HG03558 (cell line): ENCODE measurements at regions not wholly inside any gene's neighbourhood (a gene's known extent, or its start where the extent isn't known, plus 50 kb on each side); places are given as distances from the start of the nearest gene placed in this dataset.

Source experiments
- ATAC-seq: cut with Tn5 transposase; IDR thresholded peaks from one replicate; pipeline ENCODE4 v1.9.1; 2021; ENCODE audit warnings: moderate number of reproducible peaks; ENCODE audit not compliant: unreplicated experiment; ENCODE audit errors: extremely low read depth

GRCh38 chr4:115749404-115749803 is 636.0 kb upstream of the NDST4 start:
- no peak for ATAC-seq

- no peak for ATAC-seq
These were observed 627.4 kb upstream of the NDST4 start for GRCh38 chr4:115740806-115741205.

- no peak for ATAC-seq
These were observed 616.4 kb upstream of the NDST4 start for GRCh38 chr4:115729739-115730266.

GRCh38 chr4:115723621-115724020 is 610.2 kb upstream of the NDST4 start:
- no peak for ATAC-seq

GRCh38 chr4:115720611-115721010 is 607.2 kb upstream of the NDST4 start:
- ATAC-seq, result no peak

GRCh38 chr4:115711575-115711974 is 598.2 kb upstream of the NDST4 start:
- ATAC-seq, result no peak

GRCh38 chr4:115688961-115689360 is 575.5 kb upstream of the NDST4 start:
- ATAC-seq, result no peak

GRCh38 chr4:115687052-115687755 is 573.8 kb upstream of the NDST4 start:
- no peak for ATAC-seq

GRCh38 chr4:115678425-115678941 is 565.1 kb upstream of the NDST4 start:
- no peak for ATAC-seq

GRCh38 chr4:115675719-115676118 is 562.3 kb upstream of the NDST4 start:
- ATAC-seq, result no peak

- no peak for ATAC-seq
These were observed 561.1 kb upstream of the NDST4 start for GRCh38 chr4:115674485-115674884.

GRCh38 chr4:115671581-115671980 is 558.2 kb upstream of the NDST4 start:
- no peak for ATAC-seq

- ATAC-seq, result no peak
These were observed 557.5 kb upstream of the NDST4 start for GRCh38 chr4:115670930-115671329.

- ATAC-seq, result no peak
These were observed 555.0 kb upstream of the NDST4 start for GRCh38 chr4:115668396-115668795.

- no peak for ATAC-seq
These were observed 550.9 kb upstream of the NDST4 start for GRCh38 chr4:115664285-115664684.

- no peak for ATAC-seq
These were observed 547.0 kb upstream of the NDST4 start for GRCh38 chr4:115660465-115660864.

- no peak for ATAC-seq
These were observed 544.7 kb upstream of the NDST4 start for GRCh38 chr4:115657991-115658650.

GRCh38 chr4:115655626-115656025 is 542.2 kb upstream of the NDST4 start:
- ATAC-seq, result no peak

- ATAC-seq, result no peak
These were observed 535.4 kb upstream of the NDST4 start for GRCh38 chr4:115648786-115649185.

- ATAC-seq, result no peak
These were observed 515.9 kb upstream of the NDST4 start for GRCh38 chr4:115629270-115629669.

GRCh38 chr4:115609631-115610030 is 496.2 kb upstream of the NDST4 start:
- ATAC-seq, result no peak

- no peak for ATAC-seq
These were observed 493.9 kb upstream of the NDST4 start for GRCh38 chr4:115607311-115607710.
